Skeletal muscle satellite cell (primary cell): ENCODE measurements at regions not wholly inside any gene's neighbourhood (a gene's known extent, or its start where the extent isn't known, plus 50 kb on each side); places are given as distances from the start of the nearest gene placed in this dataset.

ENCODE experiments used
- H3K27me3 ChIP-seq: 2 replicates; pipeline ENCODE4 v1.7.0; 2013; ENCODE audit warnings: low read length; ENCODE audit not compliant: control insufficient read depth, insufficient read depth
- H3K36me3 ChIP-seq: 2 replicates; pipeline ENCODE4 v1.7.0; 2013; ENCODE audit warnings: mild to moderate bottlenecking, control low read depth, low read length; ENCODE audit not compliant: insufficient read depth
- H3K4me1 ChIP-seq: 2 replicates; pipeline ENCODE4 v1.7.0; 2013; ENCODE audit warnings: low read length; ENCODE audit not compliant: control insufficient read depth, insufficient read depth
- H3K4me2 ChIP-seq: 2 replicates; pipeline ENCODE4 v1.7.0; 2013; ENCODE audit warnings: mild to moderate bottlenecking, low read length
- H3K4me3 ChIP-seq: 2 replicates; pipeline ENCODE4 v1.7.0; 2013; ENCODE audit warnings: low read length
- H3K9ac ChIP-seq: 2 replicates; pipeline ENCODE4 v1.7.0; 2013; ENCODE audit warnings: mild to moderate bottlenecking, low read depth, low read length, moderate library complexity
- H3K9me3 ChIP-seq: replicated peaks from 2 replicates; pipeline ENCODE4 v1.7.0; 2013; ENCODE audit warnings: mild to moderate bottlenecking, control low read depth, low read length

- H3K4me2 ChIP-seq, result no peak overlapping the region
- H3K4me1 ChIP-seq, result no peaks in the 10 kb centered on the region
- no peak overlapping the region for H3K9ac ChIP-seq
- H3K4me3 ChIP-seq, result no peak overlapping the region
- peaks cover 27% of the 10 kb centered on the region for H3K9me3 ChIP-seq
- no peaks in the 10 kb centered on the region for H3K36me3 ChIP-seq
- H3K27me3 ChIP-seq, result no peaks in the 10 kb centered on the region
Measured at GRCh38 chr18:78862395-78862794, 117.2 kb upstream of the SALL3 start.

DNA sequence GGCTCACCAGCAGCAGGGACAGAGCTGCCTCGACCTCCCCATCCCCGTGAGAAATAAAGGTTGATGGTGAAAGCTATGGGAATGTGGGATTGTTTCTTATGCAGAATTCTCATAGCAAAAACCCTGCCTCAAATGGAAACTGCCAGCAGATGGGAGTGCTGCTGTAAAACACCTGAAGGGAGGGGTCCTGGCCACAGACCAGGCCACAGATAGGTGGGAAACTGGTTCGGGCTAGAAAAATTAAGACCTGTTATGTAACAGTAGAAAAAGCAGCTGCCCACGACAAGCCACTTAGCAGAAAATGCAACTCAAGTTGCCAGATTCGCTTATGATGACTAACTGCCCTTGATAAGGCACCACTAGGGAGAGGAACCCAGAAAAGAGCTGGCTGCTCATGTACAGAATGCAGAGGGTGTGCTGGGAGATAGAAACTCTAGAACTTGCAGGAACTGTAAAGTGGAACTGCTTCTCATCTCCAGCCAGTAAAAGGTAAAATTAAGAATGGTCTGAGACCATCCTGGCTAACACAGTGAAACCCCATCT lies 114.5 kb upstream of the SALL3 start:
- no peaks in the 10 kb centered on the region for H3K4me1 ChIP-seq
- no peak overlapping the region for H3K9ac ChIP-seq
- H3K27me3 ChIP-seq, result no peaks in the 10 kb centered on the region
- H3K4me2 ChIP-seq, result no peak overlapping the region
- peaks cover 20% of the 10 kb centered on the region for H3K9me3 ChIP-seq
- H3K4me3 ChIP-seq, result no peak overlapping the region
- no peaks in the 10 kb centered on the region for H3K36me3 ChIP-seq

GRCh38 chr18:78865771-78866310 lies 113.8 kb upstream of the SALL3 start:
- no peaks in the 10 kb centered on the region for H3K27me3 ChIP-seq
- H3K4me1 ChIP-seq, result no peaks in the 10 kb centered on the region
- no peak overlapping the region for H3K9ac ChIP-seq
- no peaks in the 10 kb centered on the region for H3K36me3 ChIP-seq
- no peak overlapping the region for H3K4me2 ChIP-seq
- no peak overlapping the region for H3K4me3 ChIP-seq
- H3K9me3 ChIP-seq, result peaks cover 16% of the 10 kb centered on the region

DNA sequence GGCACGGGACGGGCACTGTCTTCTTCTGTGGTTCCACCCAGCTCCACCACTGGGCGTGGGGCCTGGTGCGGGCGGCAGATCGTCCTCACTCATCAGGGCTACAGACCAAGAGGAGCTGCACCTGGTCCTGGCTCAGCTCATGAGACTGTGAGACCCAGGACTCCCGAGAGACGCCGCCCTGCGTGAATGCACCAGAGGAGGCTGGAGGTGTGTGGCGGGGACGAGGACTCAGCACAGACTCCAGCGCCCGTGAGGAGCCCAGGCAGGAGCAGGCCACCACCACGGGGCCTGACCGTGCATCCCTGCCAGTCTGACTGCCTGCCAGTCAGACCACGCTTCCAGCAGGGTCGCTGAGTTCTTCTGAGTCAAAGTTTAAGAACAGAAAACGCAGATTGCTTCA lies 112.5 kb upstream of the SALL3 start:
- Histone ChIP-seq H3K27me3 (no peaks in the 10 kb centered on the region), H3K4me3 (no peak overlapping the region), H3K4me2 (no peak overlapping the region), H3K9me3 (peaks cover 9% of the 10 kb centered on the region), H3K4me1 (no peaks in the 10 kb centered on the region), H3K36me3 (no peaks in the 10 kb centered on the region), H3K9ac (no peak overlapping the region)

GRCh38 chr18:78868330-78869316 lies 111.0 kb upstream of the SALL3 start:
- H3K27me3 ChIP-seq, result no peaks in the 10 kb centered on the region
- no peak overlapping the region for H3K9ac ChIP-seq
- H3K36me3 ChIP-seq, result no peaks in the 10 kb centered on the region

GRCh38 chr18:78871618-78872017 lies 108.0 kb upstream of the SALL3 start:
- H3K36me3 ChIP-seq, result no peaks in the 10 kb centered on the region
- no peaks in the 10 kb centered on the region for H3K9me3 ChIP-seq
- no peak overlapping the region for H3K9ac ChIP-seq
- H3K4me1 ChIP-seq, result no peaks in the 10 kb centered on the region
- H3K27me3 ChIP-seq, result no peaks in the 10 kb centered on the region
- no peak overlapping the region for H3K4me3 ChIP-seq
- H3K4me2 ChIP-seq, result no peak overlapping the region

More at GRCh38 chr18:78868330-78869316, 111.0 kb upstream of the SALL3 start:
- Histone ChIP-seq H3K4me1 (no peaks in the 10 kb centered on the region), H3K9me3 (no peaks in the 10 kb centered on the region), H3K4me2 (no peak overlapping the region), H3K4me3 (no peak overlapping the region)

GRCh38 chr18:78873926-78874500 lies 105.6 kb upstream of the SALL3 start:
- Histone ChIP-seq H3K4me3 (no peak overlapping the region), H3K9ac (no peak overlapping the region), H3K36me3 (no peaks in the 10 kb centered on the region), H3K4me1 (no peaks in the 10 kb centered on the region), H3K9me3 (no peaks in the 10 kb centered on the region), H3K4me2 (no peak overlapping the region), H3K27me3 (no peaks in the 10 kb centered on the region)

- H3K4me2 ChIP-seq, result no peak overlapping the region
- H3K36me3 ChIP-seq, result no peaks in the 10 kb centered on the region
- H3K9ac ChIP-seq, result no peak overlapping the region
- H3K4me3 ChIP-seq, result no peak overlapping the region
- no peaks in the 10 kb centered on the region for H3K9me3 ChIP-seq
- H3K4me1 ChIP-seq, result no peaks in the 10 kb centered on the region
- H3K27me3 ChIP-seq, result no peaks in the 10 kb centered on the region
Measured at GRCh38 chr18:78875016-78875777, 104.4 kb upstream of the SALL3 start.

DNA sequence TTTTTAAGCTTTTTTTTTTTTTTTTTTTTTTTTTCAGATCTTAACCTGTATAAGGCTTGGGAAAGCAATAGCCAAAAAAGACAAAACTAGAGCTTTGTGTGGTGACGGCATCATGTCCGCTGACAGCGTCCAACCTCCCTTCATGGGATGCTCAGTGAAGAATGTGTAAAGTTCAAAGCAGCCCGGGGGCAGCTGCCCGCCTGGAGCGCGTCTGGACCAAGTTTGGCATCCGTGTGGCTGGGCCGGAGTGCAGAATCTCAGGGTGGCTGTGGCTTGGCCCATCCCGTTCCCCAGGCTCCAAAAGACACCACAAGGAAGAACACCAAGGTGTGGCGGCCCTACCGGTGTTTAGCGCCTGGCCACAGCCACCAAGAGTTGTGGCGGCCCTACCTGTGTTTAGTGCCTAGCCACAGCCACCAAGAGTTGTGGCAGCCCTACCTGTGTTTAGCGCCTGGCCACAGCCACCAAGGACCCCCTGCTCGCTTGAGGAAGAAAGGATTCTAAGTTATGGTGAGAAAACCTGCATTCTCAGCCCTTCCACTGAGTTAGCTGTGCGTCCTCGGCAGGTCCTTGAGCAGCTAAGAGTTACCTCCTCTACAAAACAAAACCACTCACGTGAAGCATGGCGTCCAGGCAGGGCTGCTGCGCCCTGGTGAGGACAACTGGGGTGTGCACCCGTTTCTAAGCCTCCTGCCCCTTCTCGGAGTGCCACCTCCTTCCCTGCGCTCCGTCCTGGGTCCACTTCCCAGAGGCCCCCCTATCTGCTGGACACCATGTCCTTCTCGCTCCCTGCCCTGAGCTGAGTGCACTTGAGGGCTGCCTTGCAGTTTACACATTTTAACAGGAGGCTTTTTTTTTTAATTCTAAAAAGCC lies 103.6 kb upstream of the SALL3 start:
- no peaks in the 10 kb centered on the region for H3K9me3 ChIP-seq
- H3K9ac ChIP-seq, result no peak overlapping the region
- H3K27me3 ChIP-seq, result no peaks in the 10 kb centered on the region
- no peak overlapping the region for H3K4me2 ChIP-seq
- H3K4me3 ChIP-seq, result no peak overlapping the region
- no peaks in the 10 kb centered on the region for H3K36me3 ChIP-seq
- no peaks in the 10 kb centered on the region for H3K4me1 ChIP-seq

DNA sequence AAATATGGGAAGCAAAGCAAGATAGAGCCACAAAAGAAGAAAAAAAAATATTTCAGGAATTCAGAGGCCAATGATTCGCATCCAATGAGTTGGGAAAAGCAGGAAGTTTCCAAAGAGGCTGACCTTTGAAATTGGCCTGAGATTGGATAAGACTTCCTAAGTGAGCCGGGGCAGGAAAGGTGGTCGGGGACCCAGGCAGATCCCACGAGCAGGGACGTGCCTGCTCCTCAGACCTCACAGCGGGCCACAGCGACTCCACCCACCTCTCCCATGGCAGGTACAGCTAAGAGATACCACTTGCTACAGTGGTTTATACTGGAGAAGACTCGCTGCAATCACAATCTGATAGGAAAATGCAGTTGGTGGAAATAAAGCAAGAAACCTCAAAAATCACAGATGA lies 102.8 kb upstream of the SALL3 start:
- Histone ChIP-seq H3K4me2 (no peak overlapping the region), H3K4me1 (no peaks in the 10 kb centered on the region), H3K9ac (no peak overlapping the region), H3K27me3 (no peaks in the 10 kb centered on the region), H3K9me3 (no peaks in the 10 kb centered on the region), H3K36me3 (no peaks in the 10 kb centered on the region), H3K4me3 (no peak overlapping the region)
